ENCODE measurements at regions not wholly inside any gene's neighbourhood (a gene's known extent, or its start where the extent isn't known, plus 50 kb on each side); places are given as distances from the start of the nearest gene placed in this dataset.

- no peak for DNase-seq (ENCODE audit: low read depth)
Measured at GRCh38 chr2:239454507-239454906, 53.7 kb upstream of the HDAC4 start.
